PC-3 (cell line): ENCODE measurements at regions not wholly inside any gene's neighbourhood (a gene's known extent, or its start where the extent isn't known, plus 50 kb on each side); places are given as distances from the start of the nearest gene placed in this dataset.

Source experiments
- EZH2 ChIP-seq: fragments of 300-600 bp; sonication (generic); IDR thresholded peaks from one replicate; pipeline ENCODE4 v1.6.1; 2017; ENCODE audit warnings: antibody characterized with exemption, mild to moderate bottlenecking, low read length; ENCODE audit not compliant: unreplicated experiment
- EZH2phosphoT487 ChIP-seq: fragments of 300-600 bp; sonication (generic); IDR thresholded peaks from 2 replicates; pipeline ENCODE4 v1.6.1; 2018; ENCODE audit warnings: mild to moderate bottlenecking, antibody characterized with exemption, low read length, borderline replicate concordance
- TF ChIP-seq, protein P1 (sequence below): fragments of 300-600 bp; sonication (generic); conservative IDR thresholded peaks from 2 replicates; pipeline ENCODE4 v1.5.1; 2017; ENCODE audit warnings: antibody characterized with exemption, low read depth, mild to moderate bottlenecking, low read length

DNA sequence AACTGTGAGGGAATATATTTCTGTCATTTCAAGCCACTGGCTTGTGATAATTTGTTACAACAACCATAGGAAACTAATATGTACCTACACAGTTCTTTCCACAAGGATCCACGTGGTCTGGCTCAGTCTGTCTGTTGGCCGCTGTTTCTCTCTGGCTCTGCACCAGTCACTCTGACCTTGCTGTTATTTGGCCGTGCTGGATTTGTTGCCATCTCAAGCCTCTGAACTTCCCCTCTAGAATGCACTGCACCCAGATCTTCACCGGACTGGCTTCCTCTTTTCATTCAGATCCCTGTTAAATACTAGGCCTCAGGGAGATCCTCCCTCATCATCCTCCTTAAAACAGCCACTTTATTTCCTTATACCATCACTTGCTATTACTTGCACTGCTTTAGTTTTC lies 446.8 kb downstream of the TFAP2B start:
- TF ChIP-seq, protein P1, sequence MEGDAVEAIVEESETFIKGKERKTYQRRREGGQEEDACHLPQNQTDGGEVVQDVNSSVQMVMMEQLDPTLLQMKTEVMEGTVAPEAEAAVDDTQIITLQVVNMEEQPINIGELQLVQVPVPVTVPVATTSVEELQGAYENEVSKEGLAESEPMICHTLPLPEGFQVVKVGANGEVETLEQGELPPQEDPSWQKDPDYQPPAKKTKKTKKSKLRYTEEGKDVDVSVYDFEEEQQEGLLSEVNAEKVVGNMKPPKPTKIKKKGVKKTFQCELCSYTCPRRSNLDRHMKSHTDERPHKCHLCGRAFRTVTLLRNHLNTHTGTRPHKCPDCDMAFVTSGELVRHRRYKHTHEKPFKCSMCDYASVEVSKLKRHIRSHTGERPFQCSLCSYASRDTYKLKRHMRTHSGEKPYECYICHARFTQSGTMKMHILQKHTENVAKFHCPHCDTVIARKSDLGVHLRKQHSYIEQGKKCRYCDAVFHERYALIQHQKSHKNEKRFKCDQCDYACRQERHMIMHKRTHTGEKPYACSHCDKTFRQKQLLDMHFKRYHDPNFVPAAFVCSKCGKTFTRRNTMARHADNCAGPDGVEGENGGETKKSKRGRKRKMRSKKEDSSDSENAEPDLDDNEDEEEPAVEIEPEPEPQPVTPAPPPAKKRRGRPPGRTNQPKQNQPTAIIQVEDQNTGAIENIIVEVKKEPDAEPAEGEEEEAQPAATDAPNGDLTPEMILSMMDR: no peak
- TF ChIP-seq EZH2phosphoT487 (no peak), EZH2 (no peak)
